ENCODE measurements at regions not wholly inside any gene's neighbourhood (a gene's known extent, or its start where the extent isn't known, plus 50 kb on each side); places are given as distances from the start of the nearest gene placed in this dataset.

- H3K4me3 ChIP-seq = no peak overlapping the region
- TF ChIP-seq Cebpa-rat (IDR thresholded peaks at IDR 0.05) = no peak
- no peak overlapping the region for H3K9ac ChIP-seq
- H3K36me3 ChIP-seq = no peaks in the 10 kb centered on the region
- H3K4me1 ChIP-seq = peaks cover 12 to 34% (median 25%) of the 10 kb centered on the region in 10 experiments
- no peaks in the 10 kb centered on the region for H4K20me1 ChIP-seq
- H3K27ac ChIP-seq = no peak overlapping the region
- H3K27me3 ChIP-seq = no peaks in the 10 kb centered on the region
- H3K9me3 ChIP-seq (replicated peaks in 1 of 11) = no peaks in the 10 kb centered on the region
- no peak overlapping the region for H3K4me2 ChIP-seq
Measured at GRCh38 chr3:59483191-59483590, 433.4 kb upstream of the CFAP20DC start.

- H3K4me1 ChIP-seq = peaks cover 12 to 34% (median 25%) of the 10 kb centered on the region in 10 experiments
- no peaks in the 10 kb centered on the region for H3K36me3 ChIP-seq
- no peaks in the 10 kb centered on the region for H4K20me1 ChIP-seq
- H3K9me3 ChIP-seq (replicated peaks in 1 of 11) = no peaks in the 10 kb centered on the region
- TF ChIP-seq Cebpa-rat (IDR thresholded peaks at IDR 0.05) = no peak
- H3K27ac ChIP-seq = no peak overlapping the region
- no peaks in the 10 kb centered on the region for H3K27me3 ChIP-seq
- no peak overlapping the region for H3K4me3 ChIP-seq
- 0 out of 22 replicates have a peak overlapping the region, but pooled peaks of 1 of the 11 experiments have one; percentile 2 for H3K4me2 ChIP-seq
- H3K9ac ChIP-seq = no peak overlapping the region
Measured at GRCh38 chr3:59482684-59483083, 432.9 kb upstream of the CFAP20DC start.

GRCh38 chr3:59481776-59482400, 432.1 kb upstream of the CFAP20DC start:
- peaks cover 12 to 34% (median 25%) of the 10 kb centered on the region in 10 experiments for H3K4me1 ChIP-seq
- peak overlapping the region in 4 of 11 experiments; percentile 30 to 69 (median 64); a peak in 4 of 22 replicates for H3K4me2 ChIP-seq
- no peak overlapping the region for H3K9ac ChIP-seq
- no peaks in the 10 kb centered on the region for H4K20me1 ChIP-seq
- H3K4me3 ChIP-seq = no peak overlapping the region
- H3K9me3 ChIP-seq (replicated peaks in 1 of 11) = no peaks in the 10 kb centered on the region
- TF ChIP-seq Cebpa-rat (IDR thresholded peaks at IDR 0.05) = no peak
- H3K27ac ChIP-seq = 0 out of 22 replicates have a peak overlapping the region, but pooled peaks of 1 of the 11 experiments have one; percentile 68
- no peaks in the 10 kb centered on the region for H3K27me3 ChIP-seq
- H3K36me3 ChIP-seq = no peaks in the 10 kb centered on the region

GRCh38 chr3:59480486-59480995, 430.7 kb upstream of the CFAP20DC start:
- H3K9me3 ChIP-seq (replicated peaks in 1 of 11) = no peaks in the 10 kb centered on the region
- no peak overlapping the region; a peak in 1 of 20 replicates for H3K4me3 ChIP-seq
- H3K4me1 ChIP-seq = peaks cover 12 to 34% (median 25%) of the 10 kb centered on the region in 10 experiments
- H3K36me3 ChIP-seq = no peaks in the 10 kb centered on the region
- no peaks in the 10 kb centered on the region for H3K27me3 ChIP-seq
- peak overlapping the region in 2 of 11 experiments; percentile 38 to 46; a peak in 5 of 22 replicates for H3K9ac ChIP-seq
- peak overlapping the region in 10 of 11 experiments; percentile 12 to 73 (median 64); a peak in 18 of 22 replicates for H3K27ac ChIP-seq
- peak overlapping the region; percentile 39 to 78 (median 63) for H3K4me2 ChIP-seq
- TF ChIP-seq Cebpa-rat (IDR thresholded peaks at IDR 0.05) = no peak
- no peaks in the 10 kb centered on the region for H4K20me1 ChIP-seq

GRCh38 chr3:59473636-59474035, 423.8 kb upstream of the CFAP20DC start:
- H3K4me2 ChIP-seq = no peak overlapping the region
- H3K9me3 ChIP-seq (replicated peaks in 1 of 11) = peaks cover 21 to 31% (median 27%) of the 10 kb centered on the region in 11 experiments
- H3K4me3 ChIP-seq = no peak overlapping the region
- H3K36me3 ChIP-seq = no peaks in the 10 kb centered on the region
- H3K4me1 ChIP-seq = peaks cover 0 to 10% (median 2%) of the 10 kb centered on the region in 10 experiments; a peak in 5 of 20 replicates
- TF ChIP-seq Cebpa-rat (IDR thresholded peaks at IDR 0.05) = no peak
- no peak overlapping the region for H3K27ac ChIP-seq
- no peak overlapping the region for H3K9ac ChIP-seq
- no peaks in the 10 kb centered on the region for H3K27me3 ChIP-seq
- no peaks in the 10 kb centered on the region for H4K20me1 ChIP-seq

- Histone ChIP-seq H3K4me1 (peaks cover 0 to 10% (median 2%) of the 10 kb centered on the region in 10 experiments; a peak in 5 of 20 replicates), H3K4me2 (no peak overlapping the region)
Measured at GRCh38 chr3:59472541-59472940, 422.7 kb upstream of the CFAP20DC start.

GRCh38 chr3:59469948-59470723, 420.3 kb upstream of the CFAP20DC start:
- Histone ChIP-seq H3K4me1 (peaks cover 0 to 10% (median 2%) of the 10 kb centered on the region in 10 experiments; a peak in 5 of 20 replicates), H4K20me1 (no peaks in the 10 kb centered on the region), H3K9me3 (replicated peaks in 1 of 11) (peaks cover 21 to 39% (median 28%) of the 10 kb centered on the region in 11 experiments), H3K27me3 (no peaks in the 10 kb centered on the region), H3K4me3 (no peak overlapping the region), H3K36me3 (no peaks in the 10 kb centered on the region), H3K9ac (no peak overlapping the region), H3K27ac (no peak overlapping the region), H3K4me2 (no peak overlapping the region; a peak in 2 of 22 replicates)
- no peak for TF ChIP-seq Cebpa-rat (IDR thresholded peaks at IDR 0.05)

More at GRCh38 chr3:59472541-59472940, 422.7 kb upstream of the CFAP20DC start:
- H3K9me3 ChIP-seq (replicated peaks in 1 of 11) = peaks cover 21 to 39% (median 28%) of the 10 kb centered on the region in 11 experiments
- no peak overlapping the region for H3K4me3 ChIP-seq
- TF ChIP-seq Cebpa-rat (IDR thresholded peaks at IDR 0.05) = no peak
- H3K36me3 ChIP-seq = no peaks in the 10 kb centered on the region
- H3K9ac ChIP-seq = no peak overlapping the region
- no peaks in the 10 kb centered on the region for H3K27me3 ChIP-seq
- no peak overlapping the region for H3K27ac ChIP-seq
- H4K20me1 ChIP-seq = no peaks in the 10 kb centered on the region

- H3K27me3 ChIP-seq = no peaks in the 10 kb centered on the region
- H3K4me1 ChIP-seq = peaks cover 0 to 10% (median 2%) of the 10 kb centered on the region in 10 experiments; a peak in 5 of 20 replicates
- TF ChIP-seq Cebpa-rat (IDR thresholded peaks at IDR 0.05) = no peak
- H3K27ac ChIP-seq = no peak overlapping the region
- no peak overlapping the region for H3K9ac ChIP-seq
- H3K9me3 ChIP-seq (replicated peaks in 1 of 11) = peaks cover 21 to 39% (median 28%) of the 10 kb centered on the region in 11 experiments
- no peaks in the 10 kb centered on the region for H3K36me3 ChIP-seq
- no peaks in the 10 kb centered on the region for H4K20me1 ChIP-seq
- H3K4me2 ChIP-seq = no peak overlapping the region
- no peak overlapping the region for H3K4me3 ChIP-seq
Measured at GRCh38 chr3:59467476-59467875, 417.7 kb upstream of the CFAP20DC start.

GRCh38 chr3:59464187-59464586, 414.4 kb upstream of the CFAP20DC start:
- no peak for TF ChIP-seq Cebpa-rat (IDR thresholded peaks at IDR 0.05)

More at GRCh38 chr3:59464187-59464586, 414.4 kb upstream of the CFAP20DC start:
- Histone ChIP-seq H3K4me1 (no peaks in the 10 kb centered on the region), H3K36me3 (no peaks in the 10 kb centered on the region), H3K27me3 (no peaks in the 10 kb centered on the region), H3K4me2 (no peak overlapping the region), H3K9ac (no peak overlapping the region), H3K4me3 (no peak overlapping the region), H3K9me3 (replicated peaks in 1 of 11) (peaks cover 14 to 36% (median 20%) of the 10 kb centered on the region in 11 experiments; a peak in 21 of 22 replicates), H3K27ac (no peak overlapping the region), H4K20me1 (no peaks in the 10 kb centered on the region)
